Adrenal gland (tissue), 9 donors: ENCODE measurements at regions not wholly inside any gene's neighbourhood (a gene's known extent, or its start where the extent isn't known, plus 50 kb on each side); places are given as distances from the start of the nearest gene placed in this dataset.
"Not testable (repeated sequence)": the region's sequence is repeated elsewhere in the genome, so short reads cannot be mapped to it uniquely, and the experiment has no call there.

ENCODE experiments used
- DNase-seq, 7 donors: peaks; one replicate each; pipeline ENCODE4 v3.0.0-alpha.2; 2019 to 2020
- H3K27ac ChIP-seq, 5 donors: fragments of 200-600 bp; sonication (generic) in 4 of 5; 1 replicate in 3 of 5; 2 replicates in 2 of 5; pipeline versions ENCODE4 v1.5.1 to v1.8.0; 2016 to 2020; ENCODE audit warnings: mild to moderate bottlenecking in 1 of 5
- H3K27me3 ChIP-seq: fragments of 200-600 bp; 2 replicates; pipeline ENCODE4 v1.8.0; 2021
- H3K36me3 ChIP-seq, 2 donors: fragments of 200-600 bp; replicated peaks in 1 of 2; 1 replicate in 1 of 2; 2 replicates in 1 of 2; pipeline versions ENCODE4 v1.5.1 to v1.8.0; 2018 to 2022
- H3K4me1 ChIP-seq, 2 donors: fragments of 200-600 bp; replicated peaks in 1 of 2; 1 replicate in 1 of 2; 2 replicates in 1 of 2; pipeline versions ENCODE4 v1.5.1 to v1.8.0; 2018 to 2021
- H3K4me3 ChIP-seq, 4 donors: fragments of 200-600 bp; sonication (generic) in 3 of 4; one replicate each; pipeline ENCODE4 v1.5.1; 2016 to 2018
- H3K9me3 ChIP-seq, 3 donors: fragments of 200-600 bp; sonication (generic) in 1 of 3; replicated peaks in 1 of 3; 1 replicate in 2 of 3; 2 replicates in 1 of 3; pipeline versions ENCODE4 v1.5.1 to v1.8.0; 2016 to 2021
- POLR2A ChIP-seq, 2 donors: fragments of 450-650 bp; IDR thresholded peaks; one replicate each; pipeline ENCODE4 v1.6.1; 2017; ENCODE audit warnings: antibody characterized with exemption in 2 of 2, mild to moderate bottlenecking in 2 of 2, moderate library complexity in 1 of 2
- WGBS, 4 donors: extraction: QIAGEN DNeasy Blood & Tissue Kit in 2 of 4; methylation state at CpG; one replicate each; pipeline versions ENCODE4 v1.1.5 to v1.1.7; 2013 to 2017; 5-methylcytosine and 5-hydroxymethylcytosine counted together
- intact Hi-C, 2 donors: fragments of 100-400 bp; cut with DNase I; formaldehyde crosslinking; loops; one replicate each; pipeline versions ENCODE4 v1.14.1 to v1.15.0; 2022 to 2023
- TF ChIP-seq, protein P1 (sequence below), 6 experiments: fragments of 450-650 bp in 4 of 6; fragments of 200-600 bp in 2 of 6; sonication (generic) in 1 of 6; IDR thresholded peaks; 1 replicate in 5 of 6; 2 replicates in 1 of 6; pipeline versions ENCODE4 v1.5.1 to v1.8.0; 2016 to 2021; ENCODE audit warnings: antibody characterized with exemption in 6 of 6, mild to moderate bottlenecking in 2 of 6, moderate library complexity in 1 of 6
- donor health status: healthy with polysubstance abuse.
- donor health status: Bipolar disorder and iron deficiency.
- donor health status: DM: yes; HTN: yes; CAD: no.
- donor health status: DM: no; HTN: no; CAD: no.
- donor health status: DM: no; HTN: no; CAD: no.

DNA sequence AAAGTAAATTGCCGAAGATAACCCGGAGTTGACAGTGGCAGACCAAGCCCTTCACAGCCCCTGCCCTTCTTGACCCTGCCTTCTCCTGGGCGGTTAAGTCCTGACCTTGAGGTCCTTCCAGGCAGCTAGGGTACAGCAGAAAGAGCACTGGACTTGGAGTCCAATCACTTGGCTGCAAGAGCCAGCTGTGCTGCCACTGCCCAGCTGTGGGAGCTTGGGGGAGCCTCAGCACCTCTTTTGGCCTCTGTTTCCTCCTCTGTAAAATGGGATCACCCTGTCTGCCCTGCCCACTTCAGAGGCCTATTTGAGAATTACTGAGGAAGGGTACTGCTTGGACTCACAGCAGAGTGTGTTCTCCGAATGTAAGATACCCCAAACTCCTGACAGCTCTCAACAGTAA, 66.2 kb upstream of the SMAD6 start:
- Histone ChIP-seq H3K4me3 (no peak overlapping the region), H3K4me1 (no peaks in the 10 kb centered on the region), H3K27ac (no peak overlapping the region), H3K36me3 (no peaks in the 10 kb centered on the region), H3K9me3 (no peaks in the 10 kb centered on the region), H3K27me3 (no peaks in the 10 kb centered on the region)
- 68 to 85% (median 78%) methylated on average over 3 to 4 of the region's 4 CpGs for WGBS, 4 donors
- no peak for DNase-seq
- intact Hi-C loops: no loop called here
- TF ChIP-seq POLR2A (IDR thresholded peaks at IDR 0.05): no peak
- TF ChIP-seq, protein P1, sequence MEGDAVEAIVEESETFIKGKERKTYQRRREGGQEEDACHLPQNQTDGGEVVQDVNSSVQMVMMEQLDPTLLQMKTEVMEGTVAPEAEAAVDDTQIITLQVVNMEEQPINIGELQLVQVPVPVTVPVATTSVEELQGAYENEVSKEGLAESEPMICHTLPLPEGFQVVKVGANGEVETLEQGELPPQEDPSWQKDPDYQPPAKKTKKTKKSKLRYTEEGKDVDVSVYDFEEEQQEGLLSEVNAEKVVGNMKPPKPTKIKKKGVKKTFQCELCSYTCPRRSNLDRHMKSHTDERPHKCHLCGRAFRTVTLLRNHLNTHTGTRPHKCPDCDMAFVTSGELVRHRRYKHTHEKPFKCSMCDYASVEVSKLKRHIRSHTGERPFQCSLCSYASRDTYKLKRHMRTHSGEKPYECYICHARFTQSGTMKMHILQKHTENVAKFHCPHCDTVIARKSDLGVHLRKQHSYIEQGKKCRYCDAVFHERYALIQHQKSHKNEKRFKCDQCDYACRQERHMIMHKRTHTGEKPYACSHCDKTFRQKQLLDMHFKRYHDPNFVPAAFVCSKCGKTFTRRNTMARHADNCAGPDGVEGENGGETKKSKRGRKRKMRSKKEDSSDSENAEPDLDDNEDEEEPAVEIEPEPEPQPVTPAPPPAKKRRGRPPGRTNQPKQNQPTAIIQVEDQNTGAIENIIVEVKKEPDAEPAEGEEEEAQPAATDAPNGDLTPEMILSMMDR (IDR thresholded peaks at IDR 0.05): no peak

DNA sequence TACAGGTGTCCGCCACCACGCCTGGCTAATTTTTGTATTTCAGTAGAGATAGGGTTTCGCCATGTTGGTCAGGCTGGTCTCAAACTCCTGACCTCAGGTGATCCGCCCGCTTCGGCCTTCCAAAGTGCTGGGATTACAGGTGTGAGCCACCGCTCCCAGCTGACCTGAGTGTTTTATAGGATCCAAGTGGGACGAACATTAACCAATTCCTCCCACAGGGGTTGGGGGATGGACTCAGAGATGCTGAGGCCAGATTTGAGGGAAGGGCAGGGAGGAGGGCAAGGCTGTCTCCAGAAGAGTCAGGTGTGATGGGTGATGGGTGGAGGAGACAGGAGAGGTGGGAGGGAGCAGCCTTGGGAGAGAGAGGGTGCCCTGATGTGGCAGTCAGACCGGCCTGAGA, 65.0 kb upstream of the SMAD6 start:
- intact Hi-C loops, H3K4me1 ChIP-seq, DNase-seq, H3K27ac ChIP-seq, H3K9me3 ChIP-seq, H3K27me3 ChIP-seq, H3K36me3 ChIP-seq, H3K4me3 ChIP-seq: not testable (repeated sequence)
- 85 to 98% (median 90%) methylated on average over 8 to 9 of the region's 9 CpGs for WGBS, 4 donors

DNA sequence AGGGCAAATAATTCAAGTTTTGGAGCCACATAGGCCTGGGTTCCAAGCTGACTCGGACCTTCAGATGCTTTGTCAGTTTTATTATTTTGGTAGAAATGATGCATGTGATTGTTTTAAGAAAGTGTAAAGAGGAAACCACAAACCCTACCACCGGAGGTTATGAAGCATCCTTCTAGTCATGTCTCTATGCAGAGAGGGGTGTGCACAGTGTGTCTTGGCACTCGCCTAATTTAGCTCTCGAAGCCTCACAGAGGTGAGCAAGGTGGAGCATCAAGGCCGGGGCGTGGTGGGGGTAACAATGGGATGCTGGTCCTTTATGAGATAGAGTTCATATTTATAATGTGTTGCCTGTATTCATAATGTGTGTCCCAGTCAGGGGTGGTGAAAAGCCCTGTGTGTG, 63.7 kb upstream of the SMAD6 start:
- Histone ChIP-seq H3K9me3 (no peaks in the 10 kb centered on the region), H3K36me3 (no peaks in the 10 kb centered on the region), H3K4me3 (no peak overlapping the region), H3K27me3 (no peaks in the 10 kb centered on the region), H3K4me1 (no peaks in the 10 kb centered on the region), H3K27ac (no peak overlapping the region)
- intact Hi-C loops: no loop called here
- no peak for DNase-seq
- TF ChIP-seq, protein P1 (IDR thresholded peaks at IDR 0.05): no peak
- no peak for TF ChIP-seq POLR2A (IDR thresholded peaks at IDR 0.05)
- 76 to 86% (median 83%) methylated on average over 6 of the region's 6 CpGs for WGBS, 4 donors

DNA sequence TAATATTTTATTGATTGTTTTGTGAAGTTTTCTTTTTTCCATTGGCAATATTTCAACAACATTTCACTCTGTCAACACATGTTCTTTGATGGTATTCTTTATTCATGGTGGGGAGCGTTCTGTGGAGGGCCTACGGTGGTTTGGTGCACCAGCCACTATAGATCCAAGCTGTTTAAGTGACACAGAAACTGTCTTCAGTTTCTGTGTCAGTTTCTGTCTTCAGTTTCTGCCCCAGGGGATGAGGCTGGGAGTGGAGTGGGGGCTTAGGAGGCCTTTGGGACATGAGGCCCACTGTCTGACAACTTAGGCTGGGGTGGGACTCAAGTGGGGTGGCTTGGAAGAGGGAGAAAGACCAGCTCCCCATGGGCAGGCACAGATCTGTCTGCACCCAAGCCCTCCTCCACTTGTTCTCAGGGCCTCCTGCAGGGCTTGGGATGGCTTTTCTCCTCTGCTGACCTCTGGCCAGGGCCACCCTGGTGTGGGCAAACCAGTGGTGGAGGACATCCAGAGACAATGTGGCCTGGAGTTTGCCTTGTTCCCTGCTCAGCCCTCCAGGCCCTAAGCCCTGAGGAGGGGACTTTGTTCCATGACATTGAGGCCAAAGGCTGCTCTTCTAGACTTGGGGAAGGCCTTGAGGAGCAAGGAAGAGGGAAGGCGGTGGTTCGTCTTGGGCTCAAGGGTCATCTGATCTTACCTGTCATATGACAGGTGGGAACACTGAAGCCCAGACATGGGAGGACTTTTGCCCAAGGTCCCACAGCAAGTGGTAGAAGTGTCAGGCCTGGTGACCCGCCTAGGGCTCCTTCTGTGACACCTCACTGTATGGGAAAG, 60.3 kb upstream of the SMAD6 start:
- Histone ChIP-seq H3K9me3 (no peaks in the 10 kb centered on the region), H3K27me3 (no peaks in the 10 kb centered on the region), H3K27ac (peak overlapping the region in 1 of 5 donors; percentile 15), H3K36me3 (no peaks in the 10 kb centered on the region), H3K4me3 (no peak overlapping the region), H3K4me1 (no peaks in the 10 kb centered on the region)
- intact Hi-C loops: no loop called here
- DNase-seq: no peak
- 93 to 99% (median 95%) methylated on average over 5 of the region's 5 CpGs for WGBS, 4 donors
- TF ChIP-seq POLR2A (IDR thresholded peaks at IDR 0.05): no peak
- TF ChIP-seq, protein P1 (IDR thresholded peaks at IDR 0.05): no peak

DNA sequence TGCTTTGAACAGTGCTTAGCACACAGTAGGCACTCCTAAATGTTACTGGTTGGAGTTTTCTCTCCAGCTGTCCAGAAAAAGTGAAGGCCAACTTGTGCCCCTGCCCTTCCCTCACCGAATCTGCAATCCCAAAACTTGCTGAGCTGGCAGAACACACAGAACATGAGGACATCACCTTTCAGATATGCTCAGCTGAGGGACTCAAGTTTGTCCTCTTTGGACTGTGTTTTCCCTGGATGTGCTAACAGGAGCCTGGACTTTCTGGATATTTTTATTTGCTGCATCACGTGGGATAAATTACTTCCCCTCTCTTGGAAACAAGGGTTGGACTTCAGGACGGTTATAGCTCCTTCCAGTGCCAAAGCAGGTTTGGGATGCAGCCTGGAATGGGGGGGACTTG, 59.5 kb upstream of the SMAD6 start:
- Histone ChIP-seq H3K36me3 (no peaks in the 10 kb centered on the region), H3K4me1 (no peaks in the 10 kb centered on the region), H3K9me3 (no peaks in the 10 kb centered on the region), H3K27ac (peak overlapping the region in 1 of 5 donors; percentile 15), H3K4me3 (no peak overlapping the region), H3K27me3 (no peaks in the 10 kb centered on the region)
- DNase-seq: no peak
- no peak for TF ChIP-seq POLR2A (IDR thresholded peaks at IDR 0.05)
- TF ChIP-seq, protein P1 (IDR thresholded peaks at IDR 0.05): no peak
- 39 to 59% (median 53%) methylated on average over 3 of the region's 3 CpGs for WGBS, 4 donors
- intact Hi-C loops: no loop called here
